ENCODE measurements at regions not wholly inside any gene's neighbourhood (a gene's known extent, or its start where the extent isn't known, plus 50 kb on each side); places are given as distances from the start of the nearest gene placed in this dataset.

- DNase-seq (ENCODE audit: low read depth in 2 of 2): no peak
These were observed 193.3 kb downstream of the PHETA1 start for GRCh38 chr12:111175396-111176094.

GRCh38 chr12:111174961-111175345 lies 193.9 kb downstream of the PHETA1 start:
- DNase-seq (ENCODE audit: low read depth in 2 of 2): no peak

- no peak for DNase-seq (ENCODE audit: low read depth in 2 of 2)
These were observed 194.5 kb downstream of the PHETA1 start for GRCh38 chr12:111174251-111174960.

GRCh38 chr12:111173836-111174235 lies 195.1 kb downstream of the PHETA1 start:
- DNase-seq (ENCODE audit: low read depth in 2 of 2): no peak

- no peak for DNase-seq (ENCODE audit: low read depth in 2 of 2)
These were observed 195.5 kb downstream of the PHETA1 start for GRCh38 chr12:111173391-111173790.

- no peak for DNase-seq (ENCODE audit: low read depth in 2 of 2)
These were observed 196.1 kb downstream of the PHETA1 start for GRCh38 chr12:111172786-111173185.

- no peak for DNase-seq (ENCODE audit: low read depth in 2 of 2)
These were observed 197.1 kb downstream of the PHETA1 start for GRCh38 chr12:111171832-111172231.

- DNase-seq (ENCODE audit: low read depth in 2 of 2): no peak
These were observed 197.6 kb downstream of the PHETA1 start for GRCh38 chr12:111171345-111171744.

- DNase-seq (ENCODE audit: low read depth in 2 of 2): no peak
These were observed 198.4 kb downstream of the PHETA1 start for GRCh38 chr12:111170543-111170942.

- DNase-seq (ENCODE audit: low read depth in 2 of 2): no peak
These were observed 199.4 kb downstream of the PHETA1 start for GRCh38 chr12:111169456-111169855.

GRCh38 chr12:111169032-111169431 lies 199.9 kb downstream of the PHETA1 start:
- DNase-seq (ENCODE audit: low read depth in 2 of 2): no peak

- no peak for DNase-seq (ENCODE audit: low read depth in 2 of 2)
These were observed 200.6 kb downstream of the PHETA1 start for GRCh38 chr12:111168009-111168900.

GRCh38 chr12:111166779-111167540 lies 201.9 kb downstream of the PHETA1 start:
- no peak for DNase-seq (ENCODE audit: low read depth in 2 of 2)

- DNase-seq (ENCODE audit: low read depth in 2 of 2): no peak
These were observed 203.9 kb downstream of the PHETA1 start for GRCh38 chr12:111164833-111165525.

- no peak for DNase-seq (ENCODE audit: low read depth in 2 of 2)
These were observed 205.5 kb downstream of the PHETA1 start for GRCh38 chr12:111163422-111163821.

- no peak for DNase-seq (ENCODE audit: low read depth in 2 of 2)
These were observed 207.0 kb downstream of the PHETA1 start for GRCh38 chr12:111161898-111162297.

GRCh38 chr12:111160350-111161241 lies 208.3 kb downstream of the PHETA1 start:
- no peak for DNase-seq (ENCODE audit: low read depth in 2 of 2)

GRCh38 chr12:111158992-111159391 lies 209.9 kb downstream of the PHETA1 start:
- no peak for DNase-seq (ENCODE audit: low read depth in 2 of 2)

- DNase-seq (ENCODE audit: low read depth in 2 of 2): no peak
These were observed 211.4 kb downstream of the PHETA1 start for GRCh38 chr12:111157486-111157885.

- DNase-seq (ENCODE audit: low read depth in 2 of 2): no peak
These were observed 212.6 kb downstream of the PHETA1 start for GRCh38 chr12:111156304-111156703.

Data from fibroblast of skin of left biceps (primary cell).